GM23248 (cell line): ENCODE measurements at regions not wholly inside any gene's neighbourhood (a gene's known extent, or its start where the extent isn't known, plus 50 kb on each side); places are given as distances from the start of the nearest gene placed in this dataset.

Experiments
- DNase-seq: peaks from one replicate; pipeline ENCODE4 v3.0.0-alpha.2; 2015
- H2AFZ ChIP-seq: fragments of 200-600 bp; sonication (generic); 2 replicates; pipeline ENCODE4 v1.6.1; 2016; ENCODE audit warnings: antibody characterized with exemption
- H3F3A ChIP-seq: fragments of 200-600 bp; sonication (generic); 2 replicates; pipeline ENCODE4 v1.6.1; 2016; ENCODE audit warnings: mild to moderate bottlenecking, antibody characterized with exemption, mixed run types; ENCODE audit not compliant: insufficient read depth
- H3K27ac ChIP-seq: fragments of 200-600 bp; sonication (generic); 2 replicates; pipeline ENCODE4 v1.5.1; 2016; ENCODE audit warnings: mild to moderate bottlenecking
- H3K27me3 ChIP-seq: fragments of 200-600 bp; sonication (generic); replicated peaks from 2 replicates; pipeline ENCODE4 v1.6.1; 2016; ENCODE audit warnings: mild to moderate bottlenecking; ENCODE audit not compliant: insufficient read depth
- H3K36me3 ChIP-seq: fragments of 200-600 bp; sonication (generic); 2 replicates; pipeline ENCODE4 v1.6.1; 2016; ENCODE audit warnings: low read depth, mild to moderate bottlenecking
- H3K4me1 ChIP-seq: fragments of 200-600 bp; sonication (generic); 2 replicates; pipeline ENCODE4 v1.6.1; 2016; ENCODE audit warnings: mild to moderate bottlenecking; ENCODE audit not compliant: insufficient read depth
- H3K4me2 ChIP-seq: fragments of 200-600 bp; sonication (generic); one replicate; pipeline ENCODE4 v1.6.1; 2016; ENCODE audit warnings: mild to moderate bottlenecking; ENCODE audit not compliant: unreplicated experiment
- H3K4me3 ChIP-seq: fragments of 200-600 bp; sonication (generic); 2 replicates; pipeline ENCODE4 v1.5.1; 2016; ENCODE audit warnings: mild to moderate bottlenecking
- H3K79me2 ChIP-seq: fragments of 200-600 bp; sonication (generic); 2 replicates; pipeline ENCODE4 v1.6.1; 2016; ENCODE audit warnings: mild to moderate bottlenecking; ENCODE audit not compliant: insufficient read depth
- H3K9ac ChIP-seq: fragments of 200-600 bp; sonication (generic); 2 replicates; pipeline ENCODE4 v1.6.1; 2016; ENCODE audit warnings: mild to moderate bottlenecking
- H3K9me2 ChIP-seq: fragments of 200-600 bp; sonication (generic); 2 replicates; pipeline ENCODE4 v1.6.1; 2016; ENCODE audit warnings: mixed run types, mild to moderate bottlenecking, moderate library complexity; ENCODE audit not compliant: insufficient read depth
- H3K9me3 ChIP-seq: fragments of 200-600 bp; sonication (generic); one replicate; pipeline ENCODE4 v1.6.1; 2017; ENCODE audit warnings: low read depth
- H4K20me1 ChIP-seq: fragments of 200-600 bp; sonication (generic); 2 replicates; pipeline ENCODE4 v1.6.0; 2016; ENCODE audit not compliant: insufficient read depth
- EZH2 ChIP-seq: fragments of 200-600 bp; sonication (generic); IDR thresholded peaks from 2 replicates; pipeline ENCODE4 v1.6.1; 2018; ENCODE audit warnings: antibody characterized with exemption, mild to moderate bottlenecking; ENCODE audit not compliant: insufficient read depth, poor library complexity, severe bottlenecking
- EZH2phosphoT487 ChIP-seq: fragments of 200-600 bp; sonication (generic); IDR thresholded peaks from 2 replicates; pipeline ENCODE4 v1.6.1; 2018; ENCODE audit warnings: antibody characterized with exemption, moderate library complexity, mild to moderate bottlenecking, low read depth; ENCODE audit not compliant: insufficient read depth
- WGBS, 2 experiments: methylation state at CpG; one replicate each; pipeline ENCODE4 v1.1.6; 2015 to 2017; ENCODE audit warnings: low lambda C conversion rate in 2 of 2, low coverage in 1 of 2; ENCODE audit errors: missing lambda C conversion rate in 2 of 2; 5-methylcytosine and 5-hydroxymethylcytosine counted together
- in situ Hi-C: fragments of 300-500 bp; cut with MboI; formaldehyde crosslinking; loops from 2 replicates; pipeline ENCODE4 v1.15.0; 2020

DNA sequence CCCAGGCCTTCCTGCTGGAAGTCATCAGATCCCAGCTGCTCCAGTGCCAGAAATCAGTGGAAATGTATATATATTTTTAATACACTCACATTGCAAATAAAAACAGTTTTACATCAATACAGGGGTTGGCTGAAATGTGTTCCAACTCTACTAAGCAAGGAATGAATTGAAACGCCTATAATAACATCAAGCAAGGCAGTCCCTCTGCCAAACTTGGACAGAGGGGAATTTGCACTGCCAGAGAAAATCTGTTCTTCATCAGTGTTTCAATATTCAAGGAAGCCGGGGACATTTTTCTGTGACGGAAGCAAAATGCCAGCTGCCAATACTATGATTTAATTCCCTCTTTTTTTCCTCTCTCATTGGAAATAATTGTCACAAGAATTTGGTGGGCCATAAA is 335.3 kb downstream of the TNS1 start:
- Histone ChIP-seq H3K9me2 (no peaks in the 10 kb centered on the region), H4K20me1 (no peaks in the 10 kb centered on the region), H3K9ac (no peak overlapping the region), H3K4me3 (no peak overlapping the region), H2AFZ (0 out of 2 replicates have a peak overlapping the region, but pooled peaks have one; percentile 12), H3K4me2 (no peak overlapping the region), H3F3A (peaks cover 24% of the 10 kb centered on the region; the same call in 1 of the 2 replicates), H3K79me2 (no peaks in the 10 kb centered on the region), H3K4me1 (peaks cover 43% of the 10 kb centered on the region), H3K27me3 (no peaks in the 10 kb centered on the region), H3K27ac (no peak overlapping the region), H3K36me3 (no peaks in the 10 kb centered on the region), H3K9me3 (no peaks in the 10 kb centered on the region)
- no peak for TF ChIP-seq EZH2
- no peak for TF ChIP-seq EZH2phosphoT487
- in situ Hi-C loops: no loop called here
- 17 to 19% methylated on average over 3 of the region's 3 CpGs for WGBS, 2 experiments
- DNase-seq: no peak

DNA sequence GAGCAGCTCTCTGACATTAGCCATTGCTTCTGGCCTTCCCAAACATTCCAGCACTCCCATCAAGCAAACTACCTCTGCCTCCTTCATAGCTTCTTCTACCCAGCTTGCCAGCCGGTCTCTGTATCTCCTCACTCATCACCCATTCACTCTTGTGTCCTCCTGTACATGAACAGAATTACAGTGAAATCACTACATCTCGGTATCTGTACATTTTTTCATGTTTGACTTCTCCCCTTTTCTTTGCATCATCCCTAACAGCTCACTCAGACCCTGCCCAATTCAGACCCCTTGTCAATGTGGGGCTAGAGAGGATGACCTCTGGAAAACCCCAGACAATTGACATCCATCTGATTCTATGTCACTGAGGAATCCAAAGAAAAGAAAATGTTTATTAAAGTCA is 335.8 kb downstream of the TNS1 start:
- Histone ChIP-seq H3K4me2 (no peak overlapping the region), H3K36me3 (no peaks in the 10 kb centered on the region), H3K4me1 (peaks cover 46% of the 10 kb centered on the region), H3K9ac (no peak overlapping the region), H2AFZ (no peak overlapping the region), H3K27ac (peak overlapping the region; percentile 33), H3K27me3 (no peaks in the 10 kb centered on the region), H3K9me2 (no peaks in the 10 kb centered on the region), H3K4me3 (no peak overlapping the region), H3K79me2 (no peaks in the 10 kb centered on the region), H3F3A (peaks cover 29% of the 10 kb centered on the region; the same call in 1 of the 2 replicates), H4K20me1 (no peaks in the 10 kb centered on the region), H3K9me3 (no peaks in the 10 kb centered on the region)
- 50 to 52% methylated on average over 2 of the region's 2 CpGs for WGBS, 2 experiments
- in situ Hi-C loops: no loop called here
- DNase-seq: no peak
- no peak for TF ChIP-seq EZH2phosphoT487
- no peak for TF ChIP-seq EZH2

DNA sequence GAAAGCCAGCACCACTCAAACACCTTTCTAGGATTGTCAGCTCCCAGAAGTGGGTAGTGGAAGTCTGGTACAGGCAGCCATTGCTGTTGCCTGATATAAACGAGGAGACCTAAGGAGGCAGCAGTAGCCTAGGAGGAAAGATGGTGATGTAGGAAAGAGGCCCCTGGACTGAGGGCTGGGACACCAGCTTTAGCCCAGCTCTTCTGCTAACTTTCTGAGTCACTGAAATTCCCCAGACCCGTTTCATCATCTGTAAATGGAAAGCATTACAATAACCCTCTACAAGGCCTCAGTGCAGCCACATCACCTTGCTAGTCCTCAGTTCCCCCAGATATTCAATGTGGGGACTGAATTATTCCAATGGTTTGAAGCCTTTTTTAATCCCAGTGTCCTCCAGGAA is 336.5 kb downstream of the TNS1 start:
- Histone ChIP-seq H3K4me3 (no peak overlapping the region), H3K9ac (no peak overlapping the region), H3K36me3 (no peaks in the 10 kb centered on the region), H3K4me1 (peaks cover 53% of the 10 kb centered on the region), H3F3A (peaks cover 30% of the 10 kb centered on the region), H3K27me3 (no peaks in the 10 kb centered on the region), H3K4me2 (peak overlapping the region; percentile 30), H4K20me1 (no peaks in the 10 kb centered on the region), H3K9me2 (no peaks in the 10 kb centered on the region), H3K79me2 (no peaks in the 10 kb centered on the region), H3K27ac (peak overlapping the region; percentile 33), H3K9me3 (no peaks in the 10 kb centered on the region), H2AFZ (0 out of 2 replicates have a peak overlapping the region, but pooled peaks have one; percentile 28)
- in situ Hi-C loops: no loop called here
- no peak for TF ChIP-seq EZH2
- TF ChIP-seq EZH2phosphoT487: no peak
- 3 to 17% methylated on average over 2 of the region's 2 CpGs for WGBS, 2 experiments
- DNase-seq: peak; percentile 82

DNA sequence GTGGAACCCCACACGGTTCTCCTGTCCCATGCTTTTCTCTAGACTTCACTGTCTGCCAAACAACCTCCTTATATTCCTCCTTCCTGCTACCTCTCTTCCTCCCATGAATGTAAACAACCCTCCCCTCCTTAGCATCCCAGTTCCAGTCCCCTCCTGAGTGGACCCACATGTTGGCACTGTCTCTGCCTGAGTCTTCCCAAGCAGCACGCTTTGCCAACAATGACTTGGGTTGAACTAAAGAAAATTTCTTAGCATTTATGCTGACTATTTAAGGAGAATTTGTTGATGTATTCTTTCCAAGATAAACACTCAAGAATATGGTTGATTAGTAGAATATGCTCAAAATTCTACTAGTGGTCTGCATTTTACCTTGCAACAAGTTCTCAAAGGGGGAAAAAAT is 338.0 kb downstream of the TNS1 start:
- in situ Hi-C loops: no loop called here
- Histone ChIP-seq H3K9me2 (peaks cover 6% of the 10 kb centered on the region; the same call in 1 of the 2 replicates), H2AFZ (no peak overlapping the region), H3K27me3 (no peaks in the 10 kb centered on the region), H3K4me2 (no peak overlapping the region), H3K9me3 (no peaks in the 10 kb centered on the region), H3K27ac (no peak overlapping the region), H4K20me1 (no peaks in the 10 kb centered on the region), H3F3A (peaks cover 24% of the 10 kb centered on the region), H3K79me2 (no peaks in the 10 kb centered on the region), H3K4me3 (no peak overlapping the region), H3K4me1 (peaks cover 58% of the 10 kb centered on the region), H3K9ac (no peak overlapping the region), H3K36me3 (no peaks in the 10 kb centered on the region)
- DNase-seq: no peak
- WGBS, 2 experiments: 40 to 48% methylated on average over 2 of the region's 2 CpGs
- TF ChIP-seq EZH2phosphoT487 (no peak), EZH2 (no peak)

DNA sequence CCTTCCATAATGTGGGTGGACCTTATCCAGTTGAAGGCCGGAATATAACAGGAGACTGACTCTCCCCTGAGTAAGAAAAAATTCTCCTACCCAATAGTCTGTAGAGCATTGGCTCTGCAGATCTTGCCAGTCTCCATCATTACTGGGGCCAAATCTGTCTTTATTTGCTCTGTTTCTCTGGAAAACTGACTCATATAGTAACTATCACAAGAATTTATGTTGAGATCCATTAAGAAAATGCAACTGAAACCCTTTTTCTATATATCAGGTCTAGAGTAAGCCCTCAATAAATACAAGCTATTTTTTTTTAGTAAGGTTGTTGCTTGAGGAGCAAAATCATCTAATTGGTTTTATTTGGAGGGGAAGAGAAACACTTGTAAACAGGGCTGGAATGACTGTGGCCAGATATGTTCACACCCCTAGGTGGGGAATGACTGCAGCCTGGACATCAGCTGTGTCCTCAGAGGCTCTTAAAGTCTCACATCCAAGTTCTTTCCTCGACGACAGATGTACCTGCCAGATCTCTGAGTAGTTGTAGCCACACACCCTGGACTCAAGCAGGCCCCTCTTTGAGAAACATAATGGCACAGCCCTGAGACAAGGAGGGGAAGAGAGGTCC is 339.7 kb downstream of the TNS1 start:
- DNase-seq: peak; percentile 59
- H3K79me2 ChIP-seq: no peaks in the 10 kb centered on the region
- peaks cover 55% of the 10 kb centered on the region for H3K4me1 ChIP-seq
- WGBS, 2 experiments: 6 to 10% methylated on average over 3 of the region's 3 CpGs
- TF ChIP-seq EZH2phosphoT487 (no peak), EZH2 (no peak)
- H3K27ac ChIP-seq: peak overlapping the region; percentile 28; the same call in 1 of the 2 replicates
- no peaks in the 10 kb centered on the region for H4K20me1 ChIP-seq
- H3K9me3 ChIP-seq: no peaks in the 10 kb centered on the region
- in situ Hi-C loops: no loop called here
- no peaks in the 10 kb centered on the region for H3K27me3 ChIP-seq
- H3F3A ChIP-seq: peaks cover 24% of the 10 kb centered on the region
- H3K4me2 ChIP-seq: no peak overlapping the region
- no peaks in the 10 kb centered on the region for H3K36me3 ChIP-seq
- H3K9ac ChIP-seq: no peak overlapping the region
- H2AFZ ChIP-seq: peak overlapping the region; percentile 13; the same call in 1 of the 2 replicates
- peaks cover 6% of the 10 kb centered on the region; the same call in 1 of the 2 replicates for H3K9me2 ChIP-seq
- no peak overlapping the region for H3K4me3 ChIP-seq
